ENCODE measurements at regions not wholly inside any gene's neighbourhood (a gene's known extent, or its start where the extent isn't known, plus 50 kb on each side); places are given as distances from the start of the nearest gene placed in this dataset.

DNA sequence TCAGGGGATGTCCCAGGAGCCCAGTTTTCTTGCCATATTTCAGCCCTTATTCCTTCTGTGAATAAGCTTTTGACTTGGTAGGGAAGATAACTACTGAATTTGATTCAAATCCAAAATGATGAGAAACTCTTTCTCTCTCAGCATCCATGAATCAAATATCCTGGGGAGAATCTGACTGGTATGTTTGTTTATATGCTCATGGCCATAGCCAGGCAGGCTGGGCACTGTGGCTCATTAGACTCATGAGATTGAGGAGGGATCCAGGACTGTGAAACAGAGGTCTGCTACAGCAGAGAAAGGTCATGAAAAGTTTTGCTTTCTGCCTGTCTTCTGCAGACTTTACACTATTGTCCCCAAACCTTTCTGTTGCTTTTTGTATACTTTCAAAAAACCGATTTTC lies 346.4 kb upstream of the ATP2B1 start:
- no peaks in the 10 kb centered on the region for H3K36me3 ChIP-seq
- no peak for DNase-seq
- no peaks in the 10 kb centered on the region for H3K9me3 ChIP-seq
- H3K4me3 ChIP-seq: no peak overlapping the region
- H3K4me1 ChIP-seq: no peaks in the 10 kb centered on the region
- no peaks in the 10 kb centered on the region for H3K27me3 ChIP-seq
- H3K27ac ChIP-seq: no peak overlapping the region
- no peak for TF ChIP-seq POLR2A (IDR thresholded peaks at IDR 0.05)
- TF ChIP-seq, protein P1, sequence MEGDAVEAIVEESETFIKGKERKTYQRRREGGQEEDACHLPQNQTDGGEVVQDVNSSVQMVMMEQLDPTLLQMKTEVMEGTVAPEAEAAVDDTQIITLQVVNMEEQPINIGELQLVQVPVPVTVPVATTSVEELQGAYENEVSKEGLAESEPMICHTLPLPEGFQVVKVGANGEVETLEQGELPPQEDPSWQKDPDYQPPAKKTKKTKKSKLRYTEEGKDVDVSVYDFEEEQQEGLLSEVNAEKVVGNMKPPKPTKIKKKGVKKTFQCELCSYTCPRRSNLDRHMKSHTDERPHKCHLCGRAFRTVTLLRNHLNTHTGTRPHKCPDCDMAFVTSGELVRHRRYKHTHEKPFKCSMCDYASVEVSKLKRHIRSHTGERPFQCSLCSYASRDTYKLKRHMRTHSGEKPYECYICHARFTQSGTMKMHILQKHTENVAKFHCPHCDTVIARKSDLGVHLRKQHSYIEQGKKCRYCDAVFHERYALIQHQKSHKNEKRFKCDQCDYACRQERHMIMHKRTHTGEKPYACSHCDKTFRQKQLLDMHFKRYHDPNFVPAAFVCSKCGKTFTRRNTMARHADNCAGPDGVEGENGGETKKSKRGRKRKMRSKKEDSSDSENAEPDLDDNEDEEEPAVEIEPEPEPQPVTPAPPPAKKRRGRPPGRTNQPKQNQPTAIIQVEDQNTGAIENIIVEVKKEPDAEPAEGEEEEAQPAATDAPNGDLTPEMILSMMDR (IDR thresholded peaks at IDR 0.05): no peak

- no peak for DNase-seq
- Histone ChIP-seq H3K9me3 (no peaks in the 10 kb centered on the region), H3K4me3 (no peak overlapping the region), H3K27me3 (no peaks in the 10 kb centered on the region), H3K27ac (no peak overlapping the region), H3K4me1 (no peaks in the 10 kb centered on the region), H3K36me3 (no peaks in the 10 kb centered on the region)
- TF ChIP-seq, protein P1 (IDR thresholded peaks at IDR 0.05): no peak
- TF ChIP-seq POLR2A (IDR thresholded peaks at IDR 0.05): no peak
Measured at GRCh38 chr12:90048918-90049317, 340.3 kb upstream of the ATP2B1 start.

DNA sequence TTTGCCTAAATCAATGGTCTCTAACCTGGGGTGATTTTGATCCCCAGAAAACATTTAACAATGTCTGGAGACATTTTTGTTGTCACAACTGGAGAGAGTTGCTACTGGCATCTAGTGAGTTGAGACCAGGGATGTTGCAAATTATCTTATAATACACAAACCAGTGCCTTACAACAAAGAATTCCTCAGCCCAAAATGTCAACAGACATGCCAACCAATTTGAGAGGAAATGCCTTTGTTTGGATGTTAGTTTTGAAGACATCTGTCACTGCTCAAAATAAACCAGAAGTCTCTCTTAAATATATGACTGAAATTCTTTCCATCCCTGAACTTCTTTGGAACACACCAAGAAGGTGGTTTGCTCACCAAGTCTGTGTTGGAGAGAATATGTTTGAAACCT lies 336.9 kb upstream of the ATP2B1 start:
- Histone ChIP-seq H3K27ac (no peak overlapping the region), H3K36me3 (no peaks in the 10 kb centered on the region), H3K9me3 (no peaks in the 10 kb centered on the region), H3K27me3 (no peaks in the 10 kb centered on the region), H3K4me1 (no peaks in the 10 kb centered on the region), H3K4me3 (no peak overlapping the region)
- no peak for DNase-seq
- TF ChIP-seq, protein P1 (IDR thresholded peaks at IDR 0.05): no peak
- TF ChIP-seq POLR2A (IDR thresholded peaks at IDR 0.05): no peak

GRCh38 chr12:90044069-90044468 lies 335.4 kb upstream of the ATP2B1 start:
- no peak for TF ChIP-seq POLR2A (IDR thresholded peaks at IDR 0.05)
- TF ChIP-seq, protein P1 (IDR thresholded peaks at IDR 0.05): no peak
- H3K36me3 ChIP-seq: no peaks in the 10 kb centered on the region
- no peaks in the 10 kb centered on the region for H3K4me1 ChIP-seq
- H3K27me3 ChIP-seq: no peaks in the 10 kb centered on the region
- no peak overlapping the region for H3K27ac ChIP-seq
- no peak overlapping the region for H3K4me3 ChIP-seq
- no peak for DNase-seq
- H3K9me3 ChIP-seq: no peaks in the 10 kb centered on the region

- H3K36me3 ChIP-seq: no peaks in the 10 kb centered on the region
- no peaks in the 10 kb centered on the region for H3K9me3 ChIP-seq
- no peaks in the 10 kb centered on the region for H3K4me1 ChIP-seq
- TF ChIP-seq, protein P1 (IDR thresholded peaks at IDR 0.05): no peak
- no peak for TF ChIP-seq POLR2A (IDR thresholded peaks at IDR 0.05)
- no peak overlapping the region for H3K27ac ChIP-seq
- H3K4me3 ChIP-seq: no peak overlapping the region
- no peak for DNase-seq
- H3K27me3 ChIP-seq: no peaks in the 10 kb centered on the region
Measured at GRCh38 chr12:90042920-90043641, 334.4 kb upstream of the ATP2B1 start.

- TF ChIP-seq, protein P1 (IDR thresholded peaks at IDR 0.05): no peak
- no peak for TF ChIP-seq POLR2A (IDR thresholded peaks at IDR 0.05)
- no peaks in the 10 kb centered on the region for H3K4me1 ChIP-seq
Measured at GRCh38 chr12:90038289-90038688, 329.7 kb upstream of the ATP2B1 start.

More at GRCh38 chr12:90038289-90038688, 329.7 kb upstream of the ATP2B1 start:
- DNase-seq: no peak
- H3K9me3 ChIP-seq: no peaks in the 10 kb centered on the region
- no peaks in the 10 kb centered on the region for H3K36me3 ChIP-seq
- no peak overlapping the region for H3K27ac ChIP-seq
- no peak overlapping the region for H3K4me3 ChIP-seq
- no peaks in the 10 kb centered on the region for H3K27me3 ChIP-seq
